Naive B cell (primary cell): ENCODE measurements at regions not wholly inside any gene's neighbourhood (a gene's known extent, or its start where the extent isn't known, plus 50 kb on each side); places are given as distances from the start of the nearest gene placed in this dataset.

ENCODE experiments used
- ATAC-seq, 2 donors: fragments of 150-1000 bp; cut with Tn5 transposase; 2 replicates each; pipeline ENCODE4 v1.10.0; 2021; ENCODE audit warnings: low read depth in 2 of 2, mild to moderate bottlenecking in 2 of 2, moderate library complexity in 2 of 2
- DNase-seq: peaks from one replicate; pipeline ENCODE4 v3.0.0; 2022
- H3K27ac Mint-ChIP-seq, 6 donors: one replicate each; pipeline ENCODE4 v1.8.0; 2020 to 2022; ENCODE audit warnings: mild to moderate bottlenecking in 6 of 6, mixed read lengths in 6 of 6, moderate library complexity in 5 of 6, inconsistent platforms in 2 of 6
- H3K27me3 Mint-ChIP-seq, 3 donors: one replicate each; pipeline ENCODE4 v1.8.0; 2021 to 2022; ENCODE audit warnings: mixed read lengths in 3 of 3, mild to moderate bottlenecking in 1 of 3
- H3K36me3 Mint-ChIP-seq, 2 donors: one replicate each; pipeline ENCODE4 v1.8.0; 2020 to 2022; ENCODE audit warnings: mixed read lengths in 2 of 2, inconsistent platforms in 1 of 2, mild to moderate bottlenecking in 1 of 2
- H3K4me1 Mint-ChIP-seq, 3 donors: one replicate each; pipeline ENCODE4 v1.8.0; 2020 to 2022; ENCODE audit warnings: mixed read lengths in 3 of 3, inconsistent platforms in 1 of 3, mild to moderate bottlenecking in 1 of 3, moderate library complexity in 1 of 3
- H3K4me3 Mint-ChIP-seq, 8 donors: one replicate each; pipeline ENCODE4 v1.8.0; 2020 to 2022; ENCODE audit warnings: mild to moderate bottlenecking in 8 of 8, mixed read lengths in 8 of 8, moderate library complexity in 8 of 8, inconsistent platforms in 2 of 8
- H3K9me3 Mint-ChIP-seq, 7 donors: one replicate each; pipeline ENCODE4 v1.8.0; 2020 to 2022; ENCODE audit warnings: mixed read lengths in 7 of 7, mild to moderate bottlenecking in 5 of 7, inconsistent platforms in 2 of 7, moderate library complexity in 1 of 7

DNA sequence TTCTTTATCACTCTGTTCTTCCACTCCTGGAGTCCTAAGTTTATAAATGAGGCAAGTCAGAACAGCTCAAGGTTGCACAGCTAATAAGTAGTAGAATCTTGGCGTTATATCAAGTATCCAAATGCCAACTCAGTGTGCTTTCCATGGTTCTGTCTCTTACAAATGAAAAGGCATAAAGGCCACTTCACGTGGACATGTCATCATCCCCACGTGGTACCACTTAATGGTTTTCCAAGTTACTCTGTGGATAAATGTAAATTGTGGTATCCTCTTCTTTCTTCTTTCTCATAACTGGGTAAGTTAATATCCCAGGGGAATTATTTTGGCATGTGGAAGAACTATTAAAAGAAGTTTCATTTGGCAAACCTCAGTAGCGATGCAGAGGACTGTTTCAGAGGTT lies 131.5 kb upstream of the L3MBTL4 start:
- DNase-seq (no peak), ATAC-seq (no peak)
- Mint-ChIP-seq H3K36me3 (no peaks in the 10 kb centered on the region), H3K27ac (no peak overlapping the region), H3K4me3 (no peak overlapping the region), H3K9me3 (peaks cover 0 to 2% (median 0%) of the 10 kb centered on the region in 7 donors), H3K4me1 (no peaks in the 10 kb centered on the region), H3K27me3 (no peaks in the 10 kb centered on the region)

- Mint-ChIP-seq H3K4me1 (no peaks in the 10 kb centered on the region), H3K27me3 (no peaks in the 10 kb centered on the region), H3K36me3 (no peaks in the 10 kb centered on the region), H3K9me3 (peaks cover 0 to 2% (median 0%) of the 10 kb centered on the region in 7 donors), H3K4me3 (no peak overlapping the region), H3K27ac (no peak overlapping the region)
- ATAC-seq (no peak), DNase-seq (no peak)
These were observed 132.8 kb upstream of the L3MBTL4 start for GRCh38 chr18:6547476-6547875.

- Mint-ChIP-seq H3K36me3 (no peaks in the 10 kb centered on the region), H3K27me3 (no peaks in the 10 kb centered on the region), H3K27ac (no peak overlapping the region), H3K4me1 (no peaks in the 10 kb centered on the region), H3K9me3 (peaks cover 0 to 2% (median 0%) of the 10 kb centered on the region in 7 donors), H3K4me3 (no peak overlapping the region)
- DNase-seq (no peak), ATAC-seq (no peak)
These were observed 138.7 kb upstream of the L3MBTL4 start for GRCh38 chr18:6553234-6553900.

GRCh38 chr18:6557057-6557769 lies 142.5 kb upstream of the L3MBTL4 start:
- Mint-ChIP-seq H3K36me3 (no peaks in the 10 kb centered on the region), H3K27ac (no peak overlapping the region), H3K4me1 (no peaks in the 10 kb centered on the region), H3K27me3 (peaks cover 0 to 9% (median 7%) of the 10 kb centered on the region in 3 donors), H3K4me3 (no peak overlapping the region), H3K9me3 (no peaks in the 10 kb centered on the region)
- DNase-seq (no peak), ATAC-seq (no peak)

- Mint-ChIP-seq H3K4me1 (no peaks in the 10 kb centered on the region), H3K4me3 (no peak overlapping the region), H3K36me3 (no peaks in the 10 kb centered on the region), H3K27me3 (peaks cover 0 to 11% (median 10%) of the 10 kb centered on the region in 3 donors), H3K9me3 (no peaks in the 10 kb centered on the region), H3K27ac (no peak overlapping the region)
- no peak for DNase-seq
- no peak for ATAC-seq
These were observed 143.1 kb upstream of the L3MBTL4 start for GRCh38 chr18:6557770-6558248.

DNA sequence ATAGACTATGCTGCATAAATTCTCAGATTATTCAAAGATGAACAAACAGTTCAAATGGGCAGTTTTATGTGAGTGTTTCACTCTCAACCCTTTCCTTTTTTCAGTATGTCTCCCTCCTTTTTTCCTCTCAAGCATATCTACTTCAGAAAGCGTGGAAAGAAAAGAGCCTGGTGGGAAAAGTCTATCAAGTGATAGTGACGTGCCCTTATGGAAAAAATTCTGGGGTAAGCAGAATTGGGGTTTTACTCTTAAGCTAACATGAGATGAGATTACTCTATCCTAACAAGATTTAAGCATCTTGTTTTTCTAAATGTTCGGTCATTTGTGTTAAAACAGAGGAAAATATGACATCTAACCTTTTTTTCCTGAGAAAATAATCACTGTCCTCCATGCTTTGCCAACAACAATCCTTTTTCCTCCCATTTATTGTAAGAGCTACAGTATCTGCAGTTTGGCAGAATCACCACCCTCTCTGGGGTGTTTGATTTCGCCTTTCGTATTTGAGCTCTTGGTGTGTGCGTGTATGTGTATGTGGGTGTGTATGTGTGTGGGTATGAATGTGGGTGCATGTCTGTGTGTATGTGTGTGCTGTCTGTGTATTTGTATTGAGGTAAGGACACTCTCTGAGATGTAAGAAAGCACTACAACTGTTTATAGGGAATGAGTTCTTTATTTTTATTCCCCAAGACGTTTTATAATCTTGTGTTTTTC lies 143.9 kb upstream of the L3MBTL4 start:
- ATAC-seq, result no peak
- no peaks in the 10 kb centered on the region for H3K36me3 Mint-ChIP-seq
- H3K27ac Mint-ChIP-seq, result peak overlapping the region in 1 of 6 donors; percentile 7
- no peaks in the 10 kb centered on the region for H3K9me3 Mint-ChIP-seq
- H3K4me3 Mint-ChIP-seq, result no peak overlapping the region
- H3K4me1 Mint-ChIP-seq, result no peaks in the 10 kb centered on the region
- H3K27me3 Mint-ChIP-seq, result peaks cover 0 to 11% (median 10%) of the 10 kb centered on the region in 3 donors
- DNase-seq, result no peak

- Mint-ChIP-seq H3K9me3 (peaks cover 0 to 3% (median 0%) of the 10 kb centered on the region in 7 donors), H3K27me3 (peaks cover 0 to 11% (median 10%) of the 10 kb centered on the region in 3 donors), H3K4me1 (no peaks in the 10 kb centered on the region), H3K27ac (no peak overlapping the region), H3K36me3 (no peaks in the 10 kb centered on the region), H3K4me3 (no peak overlapping the region)
- ATAC-seq, result no peak
- DNase-seq, result no peak
These were observed 144.6 kb upstream of the L3MBTL4 start for GRCh38 chr18:6559296-6559695.

GRCh38 chr18:6561016-6561415 lies 146.3 kb upstream of the L3MBTL4 start:
- H3K27me3 Mint-ChIP-seq, result peaks cover 0 to 11% (median 10%) of the 10 kb centered on the region in 3 donors
- H3K27ac Mint-ChIP-seq, result no peak overlapping the region
- ATAC-seq, result no peak
- H3K36me3 Mint-ChIP-seq, result no peaks in the 10 kb centered on the region
- no peak overlapping the region for H3K4me3 Mint-ChIP-seq
- DNase-seq, result no peak
- peaks cover 0 to 3% (median 0%) of the 10 kb centered on the region in 7 donors for H3K9me3 Mint-ChIP-seq
- no peaks in the 10 kb centered on the region for H3K4me1 Mint-ChIP-seq

DNA sequence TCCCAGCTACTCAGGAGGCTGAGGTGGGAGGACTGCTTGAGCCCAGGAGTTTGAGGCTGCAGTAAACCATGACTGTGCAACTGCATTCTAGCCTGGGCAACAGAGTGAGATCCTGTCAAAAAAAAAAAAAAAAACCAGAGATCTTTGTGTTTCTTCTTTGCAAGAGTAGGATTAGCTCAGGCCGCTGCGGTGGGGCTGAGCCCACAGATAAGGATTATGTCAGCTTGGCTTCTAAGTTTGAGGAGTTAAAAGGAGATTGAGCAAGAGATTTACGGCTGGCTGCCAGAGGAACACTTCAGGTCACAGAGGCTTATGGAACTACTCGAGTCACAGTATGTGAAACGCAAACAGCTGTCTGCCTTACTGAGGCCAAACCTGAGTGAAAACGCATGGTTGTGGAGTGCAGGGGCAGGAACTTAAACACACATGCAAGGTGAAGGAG lies 146.7 kb upstream of the L3MBTL4 start:
- DNase-seq (no peak), ATAC-seq (no peak)
- Mint-ChIP-seq H3K27me3 (peaks cover 0 to 11% (median 10%) of the 10 kb centered on the region in 3 donors), H3K4me1 (no peaks in the 10 kb centered on the region), H3K27ac (peak overlapping the region in 1 of 6 donors; percentile 15), H3K9me3 (peaks cover 0 to 3% (median 0%) of the 10 kb centered on the region in 7 donors), H3K36me3 (no peaks in the 10 kb centered on the region), H3K4me3 (no peak overlapping the region)

GRCh38 chr18:6561862-6562291 lies 147.2 kb upstream of the L3MBTL4 start:
- H3K36me3 Mint-ChIP-seq, result no peaks in the 10 kb centered on the region
- ATAC-seq (no peak), DNase-seq (no peak)
- peak overlapping the region in 1 of 6 donors; percentile 15 for H3K27ac Mint-ChIP-seq
- peaks cover 0 to 11% (median 10%) of the 10 kb centered on the region in 3 donors for H3K27me3 Mint-ChIP-seq
- peaks cover 0 to 3% (median 0%) of the 10 kb centered on the region in 7 donors for H3K9me3 Mint-ChIP-seq
- no peaks in the 10 kb centered on the region for H3K4me1 Mint-ChIP-seq
- no peak overlapping the region for H3K4me3 Mint-ChIP-seq

GRCh38 chr18:6563896-6564295 lies 149.2 kb upstream of the L3MBTL4 start:
- Mint-ChIP-seq H3K9me3 (peaks cover 0 to 3% (median 0%) of the 10 kb centered on the region in 7 donors), H3K4me1 (no peaks in the 10 kb centered on the region), H3K27me3 (peaks cover 0 to 6% (median 6%) of the 10 kb centered on the region in 3 donors), H3K4me3 (no peak overlapping the region), H3K36me3 (no peaks in the 10 kb centered on the region), H3K27ac (no peak overlapping the region)
- DNase-seq (no peak), ATAC-seq (no peak)

DNA sequence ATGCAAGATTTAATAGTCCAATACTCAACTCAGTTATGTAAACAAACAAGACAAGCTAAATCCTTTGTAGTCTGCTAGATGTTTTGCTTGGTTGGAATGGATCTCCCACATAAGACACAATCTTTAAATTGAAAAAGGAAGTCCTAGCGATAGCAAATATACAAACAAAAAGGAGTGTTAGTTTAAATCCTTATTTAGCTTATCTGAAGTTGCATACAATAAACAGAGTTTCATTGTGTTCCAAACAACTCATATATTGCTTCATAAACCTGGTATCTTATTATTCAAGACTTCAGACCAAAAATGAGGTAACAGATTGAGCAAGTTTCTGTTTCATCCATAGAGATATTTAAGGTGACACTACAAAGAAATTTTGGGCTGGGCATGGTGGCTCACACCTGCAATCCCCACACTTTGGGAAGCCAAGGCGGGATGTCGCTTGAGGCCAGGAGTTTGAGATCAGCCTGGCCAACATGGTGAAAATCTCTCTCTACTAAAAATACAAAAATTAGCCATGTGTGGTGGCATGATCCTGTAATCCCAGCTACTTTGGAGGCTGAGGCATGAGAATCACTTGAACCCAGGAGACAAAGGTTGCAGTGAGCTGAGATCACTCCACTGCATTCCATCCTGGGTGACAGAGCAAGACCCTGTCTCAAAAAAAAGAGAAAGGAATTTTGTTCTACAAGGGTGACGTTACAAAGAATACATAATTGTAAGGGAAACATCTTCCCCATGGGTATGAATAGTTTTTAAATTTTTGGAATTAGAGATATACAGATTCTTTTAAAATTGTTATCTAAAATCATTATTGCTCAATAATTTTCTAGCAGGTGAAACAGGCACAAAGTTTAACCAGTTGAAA lies 150.5 kb upstream of the L3MBTL4 start:
- Mint-ChIP-seq H3K27ac (no peak overlapping the region), H3K27me3 (peaks cover 0 to 4% (median 4%) of the 10 kb centered on the region in 3 donors), H3K4me3 (no peak overlapping the region), H3K4me1 (no peaks in the 10 kb centered on the region), H3K9me3 (peaks cover 0 to 4% (median 1%) of the 10 kb centered on the region in 7 donors), H3K36me3 (no peaks in the 10 kb centered on the region)
- ATAC-seq (no peak), DNase-seq (no peak)

GRCh38 chr18:6565815-6566081 lies 151.0 kb upstream of the L3MBTL4 start:
- Mint-ChIP-seq H3K27ac (no peak overlapping the region), H3K9me3 (peaks cover 0 to 4% (median 1%) of the 10 kb centered on the region in 7 donors), H3K36me3 (no peaks in the 10 kb centered on the region), H3K27me3 (peaks cover 0 to 4% (median 4%) of the 10 kb centered on the region in 3 donors), H3K4me3 (no peak overlapping the region), H3K4me1 (no peaks in the 10 kb centered on the region)
- DNase-seq (no peak), ATAC-seq (no peak)
